Fibroblast of mammary gland (primary cell): ENCODE measurements at regions not wholly inside any gene's neighbourhood (a gene's known extent, or its start where the extent isn't known, plus 50 kb on each side); places are given as distances from the start of the nearest gene placed in this dataset.

ENCODE experiments used
- DNase-seq: peaks from one replicate; pipeline ENCODE4 v3.0.0-alpha.2; 2010; ENCODE audit warnings: low read depth
- H3K4me3 ChIP-seq: 2 replicates; pipeline ENCODE4 v1.5.1; 2011; ENCODE audit warnings: low read depth, mild to moderate bottlenecking, low read length, moderate library complexity; ENCODE audit not compliant: control insufficient read depth
- CTCF ChIP-seq: conservative IDR thresholded peaks from 2 replicates; pipeline ENCODE4 v1.5.1; 2011; ENCODE audit warnings: low read depth, low read length, inconsistent platforms; ENCODE audit not compliant: control insufficient read depth, insufficient read depth

- TF ChIP-seq CTCF = no peak
- DNase-seq = peak; percentile 70
- H3K4me3 ChIP-seq = no peak overlapping the region
Observed at GRCh38 chr2:223414646-223415045, 187.5 kb downstream of the SCG2 start.

GRCh38 chr2:223415071-223415470 lies 187.1 kb downstream of the SCG2 start:
- no peak for DNase-seq
- no peak overlapping the region for H3K4me3 ChIP-seq
- no peak for TF ChIP-seq CTCF

GRCh38 chr2:223416815-223417610 lies 185.1 kb downstream of the SCG2 start:
- peak; percentile 44 for DNase-seq
- no peak overlapping the region for H3K4me3 ChIP-seq
- no peak for TF ChIP-seq CTCF

- TF ChIP-seq CTCF = no peak
- no peak for DNase-seq
- no peak overlapping the region for H3K4me3 ChIP-seq
Observed at GRCh38 chr2:223418131-223418530, 184.0 kb downstream of the SCG2 start.

- DNase-seq = no peak
- no peak overlapping the region for H3K4me3 ChIP-seq
- no peak for TF ChIP-seq CTCF
Observed at GRCh38 chr2:223418604-223419199, 183.5 kb downstream of the SCG2 start.

- no peak for DNase-seq
- H3K4me3 ChIP-seq = no peak overlapping the region
- no peak for TF ChIP-seq CTCF
Observed at GRCh38 chr2:223420048-223420447, 182.1 kb downstream of the SCG2 start.
